Transverse colon (tissue), 4 donors: ENCODE measurements at regions not wholly inside any gene's neighbourhood (a gene's known extent, or its start where the extent isn't known, plus 50 kb on each side); places are given as distances from the start of the nearest gene placed in this dataset.

Experiments
- CTCF ChIP-seq, 5 experiments: fragments of 200-600 bp in 3 of 5; fragments of 450-650 bp in 2 of 5; sonication (generic) in 3 of 5; IDR thresholded peaks; 1 replicate in 2 of 5; 2 replicates in 3 of 5; pipeline ENCODE4 v1.5.1; 2016 to 2017; ENCODE audit warnings: antibody characterized with exemption in 5 of 5, inconsistent platforms in 3 of 5, mild to moderate bottlenecking in 2 of 5, moderate library complexity in 1 of 5
- POLR2AphosphoS5 ChIP-seq, 3 donors: sonication (generic); formaldehyde crosslinking; IDR thresholded peaks; one replicate each; pipeline ENCODE4 v1.6.1; 2016; ENCODE audit warnings: antibody characterized with exemption in 3 of 3

GRCh38 chr15:46696281-46696680 is 1021.0 kb upstream of the SEMA6D start:
- TF ChIP-seq CTCF (IDR thresholded peaks at IDR 0.05): no peak
- no peak for TF ChIP-seq POLR2AphosphoS5 (IDR thresholded peaks at IDR 0.05)
